Panc1 (cell line): ENCODE measurements at regions not wholly inside any gene's neighbourhood (a gene's known extent, or its start where the extent isn't known, plus 50 kb on each side); places are given as distances from the start of the nearest gene placed in this dataset.

Experiments
- ATAC-seq: fragments of 200-7000 bp; cut with Tn5 transposase; 2 replicates; pipeline ENCODE4 v1.9.1; 2020; ENCODE audit warnings: mild to moderate bottlenecking, moderate library complexity
- BruUV-seq: library from RNA; stranded (reverse); fragments of 400-500 nt; replicated peaks from 2 replicates; lab custom pipeline; 2021; lab: Mats Ljungman, UMichigan
- CTCF ChIA-PET: fragments of 300-600 bp; sonication (Branson Sonifier 250); formaldehyde crosslinking; loops from one replicate; lab custom pipeline; 2022; ENCODE audit warnings: antibody characterized with exemption; lab: Charles Lee
- POLR2A ChIA-PET: fragments of 300-600 bp; sonication (Branson Sonifier 250); formaldehyde crosslinking; loops from one replicate; lab custom pipeline; 2022; ENCODE audit warnings: antibody characterized with exemption; lab: Charles Lee
- DNase-seq: peaks from one replicate; pipeline ENCODE4 v3.0.0-alpha.2; 2010; ENCODE audit warnings: low read depth, low spot score
- H3K27ac ChIP-seq: 2 replicates; pipeline ENCODE4 v1.5.1; 2011; ENCODE audit warnings: mild to moderate bottlenecking, low read length, inconsistent platforms
- H3K27me3 ChIP-seq: fragments of 200-500 bp; sonication (Bioruptor generic); 2 replicates; pipeline ENCODE4 v1.6.0; 2014; ENCODE audit warnings: low read length, inconsistent platforms; ENCODE audit not compliant: control insufficient read depth, insufficient read depth
- H3K36me3 ChIP-seq: fragments of 200-500 bp; sonication (Bioruptor generic); 2 replicates; pipeline ENCODE4 v1.5.1; 2014; ENCODE audit warnings: inconsistent platforms, mild to moderate bottlenecking, low read length, moderate library complexity; ENCODE audit not compliant: control insufficient read depth, insufficient read depth
- H3K4me1 ChIP-seq: 2 replicates; pipeline ENCODE4 v1.5.1; 2011; ENCODE audit warnings: inconsistent platforms, mild to moderate bottlenecking, low read length, moderate library complexity; ENCODE audit not compliant: control insufficient read depth, insufficient read depth
- H3K4me3 ChIP-seq, 2 experiments: 2 replicates each; pipeline ENCODE4 v1.5.1; 2011 to 2012; ENCODE audit warnings: low read depth in 2 of 2, low read length in 2 of 2, mild to moderate bottlenecking in 2 of 2, inconsistent platforms in 1 of 2, moderate library complexity in 1 of 2
- H3K9me3 ChIP-seq: fragments of 200-500 bp; sonication (Bioruptor generic); 2 replicates; pipeline ENCODE4 v1.5.1; 2014; ENCODE audit warnings: low read depth, mild to moderate bottlenecking, inconsistent platforms, low read length, moderate library complexity; ENCODE audit not compliant: control insufficient read depth, insufficient read depth
- POLR2AphosphoS5 ChIP-seq: IDR thresholded peaks from 2 replicates; pipeline ENCODE4 v1.6.1; 2012; ENCODE audit warnings: mild to moderate bottlenecking, low read depth, low read length, moderate library complexity
- REST ChIP-seq, 2 experiments: IDR thresholded peaks; 2 replicates each; pipeline ENCODE4 v1.6.1; 2011 to 2012; ENCODE audit warnings: low read depth in 2 of 2, control low read depth in 1 of 2, low read length in 1 of 2, mild to moderate bottlenecking in 1 of 2, moderate library complexity in 1 of 2; ENCODE audit not compliant: insufficient read depth in 1 of 2
- SIN3A ChIP-seq: IDR thresholded peaks from 2 replicates; pipeline ENCODE4 v1.6.1; 2012; ENCODE audit warnings: low read depth, mild to moderate bottlenecking, low read length, moderate library complexity, borderline replicate concordance; ENCODE audit not compliant: insufficient read depth
- TCF7L2 ChIP-seq: IDR thresholded peaks from 2 replicates; pipeline ENCODE4 v1.6.1; 2011; ENCODE audit warnings: mild to moderate bottlenecking, low read depth, low read length, inconsistent platforms
- in situ Hi-C: cut with HindIII; loops from 2 replicates; pipeline ENCODE4 v1.10.0; 2016; ENCODE audit warnings: low sequenced_read_pairs, low pct_unique_long_range_greater_than_20kb
- intact Hi-C: fragments of 100-400 bp; cut with micrococcal nuclease; formaldehyde crosslinking; loops from one replicate; pipeline ENCODE4 v1.10.0; 2022; ENCODE audit not compliant: unreplicated experiment
- TF ChIP-seq, protein P1 (sequence below): fragments of 450-650 bp; IDR thresholded peaks from 2 replicates; pipeline ENCODE4 v1.5.1; 2017; ENCODE audit warnings: mild to moderate bottlenecking

GRCh38 chr4:157674699-157675098 is 454.2 kb downstream of the GRIA2 start:
- Histone ChIP-seq H3K4me3 (no peak overlapping the region), H3K9me3 (no peaks in the 10 kb centered on the region), H3K27me3 (no peaks in the 10 kb centered on the region), H3K27ac (no peak overlapping the region), H3K4me1 (no peaks in the 10 kb centered on the region), H3K36me3 (no peaks in the 10 kb centered on the region)
- POLR2A ChIA-PET: no interaction called here
- BruUV-seq: no TSS peak
- intact Hi-C loops (no loop called here), in situ Hi-C loops (no loop called here)
- CTCF ChIA-PET: no interaction called here
- no peak for DNase-seq
- TF ChIP-seq POLR2AphosphoS5 (no peak), TCF7L2 (no peak), REST (IDR thresholded peaks at IDR 0.05; ENCODE audit: insufficient read depth in 1 of 2, low read depth in 2 of 2, low read length in 1 of 2) (no peak), SIN3A (no peak)
- TF ChIP-seq, protein P1, sequence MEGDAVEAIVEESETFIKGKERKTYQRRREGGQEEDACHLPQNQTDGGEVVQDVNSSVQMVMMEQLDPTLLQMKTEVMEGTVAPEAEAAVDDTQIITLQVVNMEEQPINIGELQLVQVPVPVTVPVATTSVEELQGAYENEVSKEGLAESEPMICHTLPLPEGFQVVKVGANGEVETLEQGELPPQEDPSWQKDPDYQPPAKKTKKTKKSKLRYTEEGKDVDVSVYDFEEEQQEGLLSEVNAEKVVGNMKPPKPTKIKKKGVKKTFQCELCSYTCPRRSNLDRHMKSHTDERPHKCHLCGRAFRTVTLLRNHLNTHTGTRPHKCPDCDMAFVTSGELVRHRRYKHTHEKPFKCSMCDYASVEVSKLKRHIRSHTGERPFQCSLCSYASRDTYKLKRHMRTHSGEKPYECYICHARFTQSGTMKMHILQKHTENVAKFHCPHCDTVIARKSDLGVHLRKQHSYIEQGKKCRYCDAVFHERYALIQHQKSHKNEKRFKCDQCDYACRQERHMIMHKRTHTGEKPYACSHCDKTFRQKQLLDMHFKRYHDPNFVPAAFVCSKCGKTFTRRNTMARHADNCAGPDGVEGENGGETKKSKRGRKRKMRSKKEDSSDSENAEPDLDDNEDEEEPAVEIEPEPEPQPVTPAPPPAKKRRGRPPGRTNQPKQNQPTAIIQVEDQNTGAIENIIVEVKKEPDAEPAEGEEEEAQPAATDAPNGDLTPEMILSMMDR: no peak
- ATAC-seq: no peak

DNA sequence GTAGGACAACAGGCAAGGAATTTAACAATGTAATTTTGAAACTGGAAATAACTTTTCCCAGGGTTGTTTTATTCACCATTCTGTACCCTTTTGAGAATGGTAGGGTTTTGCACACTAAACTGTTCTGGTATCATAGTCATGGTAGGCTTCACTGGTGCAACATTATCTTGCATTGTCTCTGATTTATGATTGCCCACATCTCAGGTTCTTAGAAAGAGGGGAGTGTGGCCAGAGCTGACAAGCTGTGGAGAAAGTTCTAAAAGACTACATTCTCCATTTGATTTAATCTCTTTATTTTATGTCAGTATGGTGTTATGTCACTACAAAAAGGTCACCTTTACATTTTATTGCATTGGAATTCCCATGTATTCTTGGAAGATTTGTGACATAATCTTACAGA is 447.3 kb downstream of the GRIA2 start:
- H3K27ac ChIP-seq: no peak overlapping the region
- no peaks in the 10 kb centered on the region for H3K4me1 ChIP-seq
- no TSS peak for BruUV-seq
- DNase-seq (no peak), ATAC-seq (no peak)
- H3K27me3 ChIP-seq: no peaks in the 10 kb centered on the region
- no peaks in the 10 kb centered on the region for H3K36me3 ChIP-seq
- no peak for TF ChIP-seq POLR2AphosphoS5
- no peak for TF ChIP-seq SIN3A
- no peak for TF ChIP-seq REST (IDR thresholded peaks at IDR 0.05; ENCODE audit: insufficient read depth in 1 of 2, low read depth in 2 of 2, low read length in 1 of 2)
- no peak for TF ChIP-seq TCF7L2
- TF ChIP-seq, protein P1: no peak
- ChIA-PET CTCF (no interaction called here), POLR2A (no interaction called here)
- in situ Hi-C loops: no loop called here
- intact Hi-C loops: no loop called here
- H3K4me3 ChIP-seq: no peak overlapping the region
- H3K9me3 ChIP-seq: no peaks in the 10 kb centered on the region
